ENCODE measurements at regions not wholly inside any gene's neighbourhood (a gene's known extent, or its start where the extent isn't known, plus 50 kb on each side); places are given as distances from the start of the nearest gene placed in this dataset.

DNA sequence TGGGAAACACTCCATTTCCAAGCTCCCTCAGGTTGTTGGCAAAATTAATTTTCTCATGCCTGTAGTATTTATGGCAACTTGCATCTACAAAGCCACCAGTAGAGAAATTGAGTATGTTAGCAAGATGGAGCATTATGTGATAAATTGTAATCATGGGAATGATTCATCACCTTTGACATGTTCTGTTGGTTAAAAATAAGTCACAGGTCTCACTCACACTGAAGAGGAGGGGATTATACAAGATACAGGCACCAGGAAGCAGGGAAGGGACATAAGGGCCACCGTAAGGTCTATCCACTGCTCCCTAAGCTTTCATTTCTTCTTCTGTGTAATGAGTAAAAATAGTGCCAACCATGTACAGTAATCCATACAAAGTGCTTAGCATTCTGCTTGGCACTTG is 313.0 kb downstream of the GBA3 start:
- H3K4me1 ChIP-seq (ENCODE audit: control insufficient read depth, insufficient read depth, low read length): no peaks in the 10 kb centered on the region
- H3K9ac ChIP-seq (ENCODE audit: low read length): no peak overlapping the region
- no peaks in the 10 kb centered on the region for H3K9me3 ChIP-seq (ENCODE audit: control insufficient read depth, insufficient read depth, low read depth, low read length)
- no peaks in the 10 kb centered on the region for H3K27me3 ChIP-seq (ENCODE audit: control insufficient read depth, insufficient read depth, low read length)
- H3K27ac ChIP-seq (ENCODE audit: low read depth, low read length): no peak overlapping the region
- no peak overlapping the region for H3K4me3 ChIP-seq (ENCODE audit: low read depth, low read length)
- H3K36me3 ChIP-seq (ENCODE audit: control insufficient read depth, insufficient read depth, low read length): no peaks in the 10 kb centered on the region

DNA sequence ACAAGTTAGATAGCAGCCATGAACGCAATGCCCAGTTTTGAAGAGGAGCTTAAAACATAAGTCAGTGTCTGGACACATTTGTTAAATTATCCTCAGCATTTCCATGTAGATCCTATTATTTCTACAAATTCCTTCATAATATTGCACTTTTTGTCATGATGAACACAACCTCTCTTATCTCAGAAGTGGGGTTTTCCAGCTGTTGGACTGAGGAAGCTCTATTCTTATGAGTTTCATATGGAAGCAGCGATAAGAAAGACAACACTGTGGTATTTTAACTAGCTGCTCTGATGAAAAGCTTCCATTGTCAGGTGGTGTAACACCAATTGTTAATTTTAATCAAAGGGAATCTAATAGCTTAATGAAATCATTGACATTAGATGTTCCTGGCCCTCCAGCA is 308.7 kb downstream of the GBA3 start:
- no peaks in the 10 kb centered on the region for H3K4me1 ChIP-seq (ENCODE audit: control insufficient read depth, insufficient read depth, low read length)
- no peaks in the 10 kb centered on the region for H3K36me3 ChIP-seq (ENCODE audit: control insufficient read depth, insufficient read depth, low read length)
- H3K4me3 ChIP-seq (ENCODE audit: low read depth, low read length): no peak overlapping the region
- no peak overlapping the region for H3K27ac ChIP-seq (ENCODE audit: low read depth, low read length)
- H3K27me3 ChIP-seq (ENCODE audit: control insufficient read depth, insufficient read depth, low read length): no peaks in the 10 kb centered on the region
- no peaks in the 10 kb centered on the region for H3K9me3 ChIP-seq (ENCODE audit: control insufficient read depth, insufficient read depth, low read depth, low read length)
- no peak overlapping the region for H3K9ac ChIP-seq (ENCODE audit: low read length)

DNA sequence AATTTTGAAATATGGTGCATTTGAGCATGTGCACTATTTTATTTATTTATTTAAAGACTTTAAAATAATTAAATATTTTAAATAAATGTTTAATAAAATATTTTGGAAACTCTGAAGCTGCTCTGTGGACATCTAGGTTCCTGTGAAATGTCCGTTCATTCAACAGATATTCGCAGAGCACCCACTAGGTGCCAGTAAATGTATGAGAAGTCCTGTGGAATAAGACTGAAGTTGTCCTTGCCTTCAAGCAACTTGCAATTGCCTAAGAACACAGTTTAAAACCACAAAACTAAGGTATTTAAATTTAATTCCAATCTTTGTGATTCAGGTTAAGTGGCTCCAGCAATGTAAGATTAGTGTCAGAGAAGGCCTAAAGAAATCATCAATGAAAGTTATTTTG is 306.7 kb downstream of the GBA3 start:
- H3K27me3 ChIP-seq (ENCODE audit: control insufficient read depth, insufficient read depth, low read length): no peaks in the 10 kb centered on the region

DNA sequence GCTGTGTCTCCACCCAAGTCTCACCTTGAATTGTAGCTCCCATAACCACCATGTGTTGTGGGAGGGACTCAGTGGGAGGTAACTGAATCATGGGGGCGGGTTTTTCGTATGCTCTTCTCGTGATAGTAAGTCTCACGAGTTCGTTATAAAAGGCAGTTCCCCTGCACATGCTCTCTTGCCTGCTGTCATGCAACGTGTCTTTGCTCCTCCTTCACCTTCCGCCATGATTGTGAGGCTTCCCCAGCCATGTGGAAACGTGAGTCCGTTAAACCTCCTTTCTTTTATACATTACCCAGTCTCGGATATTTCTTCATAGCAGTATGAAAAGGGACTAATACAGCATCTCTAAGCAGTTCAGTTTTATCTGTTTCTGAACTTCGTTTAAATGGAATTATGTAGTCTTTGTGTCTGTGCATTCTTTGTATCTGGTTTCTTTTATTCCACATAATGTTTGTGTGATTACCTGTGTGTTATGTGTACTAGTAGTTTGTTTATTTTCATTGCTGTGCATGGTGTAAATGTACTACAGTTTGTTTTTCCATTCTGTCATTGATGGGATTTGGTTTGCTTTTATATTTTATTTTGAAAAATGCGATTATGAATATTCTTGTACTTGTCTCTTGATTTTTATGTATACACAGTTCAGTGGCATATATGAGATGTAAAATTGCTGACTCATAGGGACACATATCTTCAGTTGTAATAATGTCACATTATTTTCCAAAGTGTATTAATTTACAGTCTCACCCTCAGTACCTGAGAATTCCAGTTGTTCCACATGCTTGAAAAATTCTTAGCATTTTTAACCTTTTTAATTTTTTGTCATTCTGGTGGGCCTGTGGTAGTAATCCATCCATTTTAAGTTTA is 304.9 kb downstream of the GBA3 start:
- H3K27ac ChIP-seq (ENCODE audit: low read depth, low read length): no peak overlapping the region
- no peak overlapping the region for H3K9ac ChIP-seq (ENCODE audit: low read length)
- H3K4me1 ChIP-seq (ENCODE audit: control insufficient read depth, insufficient read depth, low read length): no peaks in the 10 kb centered on the region

More for the DNA sequence above, 306.7 kb downstream of the GBA3 start:
- H3K4me3 ChIP-seq (ENCODE audit: low read depth, low read length): no peak overlapping the region
- H3K36me3 ChIP-seq (ENCODE audit: control insufficient read depth, insufficient read depth, low read length): no peaks in the 10 kb centered on the region
- H3K4me1 ChIP-seq (ENCODE audit: control insufficient read depth, insufficient read depth, low read length): no peaks in the 10 kb centered on the region
- no peak overlapping the region for H3K27ac ChIP-seq (ENCODE audit: low read depth, low read length)
- H3K9me3 ChIP-seq (ENCODE audit: control insufficient read depth, insufficient read depth, low read depth, low read length): no peaks in the 10 kb centered on the region
- H3K9ac ChIP-seq (ENCODE audit: low read length): no peak overlapping the region

DNA sequence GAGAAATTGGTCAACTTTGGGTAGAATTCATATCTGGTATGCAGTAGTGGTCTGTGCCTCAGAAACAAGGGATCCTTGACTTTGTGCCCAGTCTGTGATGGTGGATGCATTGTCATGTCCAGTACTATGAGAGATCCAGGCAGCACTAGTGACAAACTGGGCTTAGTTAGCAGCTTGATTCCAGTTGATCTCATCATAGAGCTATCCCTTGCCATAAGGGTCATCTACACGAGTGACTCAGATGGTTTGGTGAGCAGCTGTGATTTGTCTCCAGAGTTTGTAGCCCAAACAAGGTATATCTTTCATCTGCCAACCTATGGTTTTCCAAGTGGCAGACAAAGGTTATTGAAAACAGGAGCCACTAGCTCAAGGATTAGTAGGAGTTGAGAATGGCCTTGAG is 298.8 kb downstream of the GBA3 start:
- no peak overlapping the region for H3K9ac ChIP-seq (ENCODE audit: low read length)
- H3K4me1 ChIP-seq (ENCODE audit: control insufficient read depth, insufficient read depth, low read length): no peaks in the 10 kb centered on the region
- no peak overlapping the region for H3K4me3 ChIP-seq (ENCODE audit: low read depth, low read length)
- H3K27ac ChIP-seq (ENCODE audit: low read depth, low read length): no peak overlapping the region
- H3K9me3 ChIP-seq (ENCODE audit: control insufficient read depth, insufficient read depth, low read depth, low read length): no peaks in the 10 kb centered on the region
- no peaks in the 10 kb centered on the region for H3K36me3 ChIP-seq (ENCODE audit: control insufficient read depth, insufficient read depth, low read length)
- H3K27me3 ChIP-seq (ENCODE audit: control insufficient read depth, insufficient read depth, low read length): no peaks in the 10 kb centered on the region

More for the DNA sequence above, 304.9 kb downstream of the GBA3 start:
- H3K9me3 ChIP-seq (ENCODE audit: control insufficient read depth, insufficient read depth, low read depth, low read length): no peaks in the 10 kb centered on the region
- H3K4me3 ChIP-seq (ENCODE audit: low read depth, low read length): no peak overlapping the region
- H3K27me3 ChIP-seq (ENCODE audit: control insufficient read depth, insufficient read depth, low read length): no peaks in the 10 kb centered on the region
- no peaks in the 10 kb centered on the region for H3K36me3 ChIP-seq (ENCODE audit: control insufficient read depth, insufficient read depth, low read length)

DNA sequence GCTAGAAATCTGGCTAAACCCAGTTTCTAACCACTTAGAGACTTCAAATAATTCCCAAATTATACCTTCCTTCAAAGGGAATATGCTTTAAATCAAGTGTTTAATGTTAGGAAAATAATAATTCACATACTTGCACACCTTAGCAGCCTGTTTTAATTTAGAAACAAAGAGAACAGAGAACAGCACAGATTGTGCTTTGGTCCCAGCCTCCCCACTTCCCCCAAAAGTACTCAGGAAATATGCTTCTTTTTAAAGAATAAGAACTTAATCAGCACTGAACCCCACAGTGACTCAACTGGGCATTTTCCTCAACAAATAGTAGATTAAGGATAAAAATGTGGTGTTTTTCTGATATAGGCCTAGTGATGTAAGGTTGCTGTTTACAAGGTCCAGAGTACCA is 295.8 kb downstream of the GBA3 start:
- Histone ChIP-seq H3K9me3 (ENCODE audit: control insufficient read depth, insufficient read depth, low read depth, low read length) (peaks cover 9% of the 10 kb centered on the region), H3K27me3 (ENCODE audit: control insufficient read depth, insufficient read depth, low read length) (no peaks in the 10 kb centered on the region), H3K4me3 (ENCODE audit: low read depth, low read length) (no peak overlapping the region), H3K27ac (ENCODE audit: low read depth, low read length) (no peak overlapping the region), H3K9ac (ENCODE audit: low read length) (no peak overlapping the region), H3K36me3 (ENCODE audit: control insufficient read depth, insufficient read depth, low read length) (no peaks in the 10 kb centered on the region), H3K4me1 (ENCODE audit: control insufficient read depth, insufficient read depth, low read length) (no peaks in the 10 kb centered on the region)

DNA sequence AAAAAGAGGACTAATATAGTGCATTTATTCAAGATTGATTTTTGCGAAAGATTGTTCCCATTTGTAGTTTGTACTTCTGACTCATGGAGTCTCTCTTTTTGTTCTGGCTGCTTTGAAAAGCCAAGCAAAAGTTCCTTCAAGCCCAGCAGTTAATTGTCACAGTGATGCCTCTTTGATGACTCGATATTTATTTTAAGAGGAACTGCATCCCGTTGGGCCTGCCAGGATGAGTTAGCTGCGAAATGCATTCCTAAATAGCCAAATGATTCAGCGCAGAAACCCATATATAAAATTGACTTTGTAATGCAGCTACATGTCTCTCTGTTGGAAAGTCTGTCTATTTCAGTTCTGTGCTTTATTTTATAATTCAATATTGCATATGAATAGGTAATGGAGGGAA is 295.1 kb downstream of the GBA3 start:
- H3K27ac ChIP-seq (ENCODE audit: low read depth, low read length): no peak overlapping the region
- no peak overlapping the region for H3K4me3 ChIP-seq (ENCODE audit: low read depth, low read length)
- peaks cover 9% of the 10 kb centered on the region for H3K9me3 ChIP-seq (ENCODE audit: control insufficient read depth, insufficient read depth, low read depth, low read length)
- H3K27me3 ChIP-seq (ENCODE audit: control insufficient read depth, insufficient read depth, low read length): no peaks in the 10 kb centered on the region
- H3K9ac ChIP-seq (ENCODE audit: low read length): no peak overlapping the region
- no peaks in the 10 kb centered on the region for H3K36me3 ChIP-seq (ENCODE audit: control insufficient read depth, insufficient read depth, low read length)
- no peaks in the 10 kb centered on the region for H3K4me1 ChIP-seq (ENCODE audit: control insufficient read depth, insufficient read depth, low read length)

DNA sequence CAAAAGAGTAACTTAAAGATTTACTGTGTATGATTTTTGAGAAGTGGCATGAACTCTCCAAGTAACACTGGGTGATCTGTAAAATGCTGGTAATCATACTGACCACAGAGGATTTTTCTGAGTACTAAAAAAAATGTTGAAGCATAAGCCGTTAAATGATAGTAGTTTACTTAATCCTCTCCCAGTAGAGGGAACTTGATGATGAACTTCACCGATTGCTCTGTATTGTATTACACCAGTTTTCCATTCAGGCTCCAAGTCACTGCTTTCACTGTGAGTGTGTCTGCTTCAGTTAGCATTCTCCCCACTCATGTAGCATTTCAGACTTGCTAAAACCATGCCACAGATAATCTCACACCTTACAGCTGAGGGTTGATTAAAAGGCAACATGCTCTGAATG is 294.1 kb downstream of the GBA3 start:
- Histone ChIP-seq H3K4me3 (ENCODE audit: low read depth, low read length) (no peak overlapping the region), H3K9me3 (ENCODE audit: control insufficient read depth, insufficient read depth, low read depth, low read length) (peaks cover 9% of the 10 kb centered on the region), H3K27me3 (ENCODE audit: control insufficient read depth, insufficient read depth, low read length) (no peaks in the 10 kb centered on the region), H3K27ac (ENCODE audit: low read depth, low read length) (no peak overlapping the region), H3K4me1 (ENCODE audit: control insufficient read depth, insufficient read depth, low read length) (no peaks in the 10 kb centered on the region), H3K9ac (ENCODE audit: low read length) (no peak overlapping the region), H3K36me3 (ENCODE audit: control insufficient read depth, insufficient read depth, low read length) (no peaks in the 10 kb centered on the region)

DNA sequence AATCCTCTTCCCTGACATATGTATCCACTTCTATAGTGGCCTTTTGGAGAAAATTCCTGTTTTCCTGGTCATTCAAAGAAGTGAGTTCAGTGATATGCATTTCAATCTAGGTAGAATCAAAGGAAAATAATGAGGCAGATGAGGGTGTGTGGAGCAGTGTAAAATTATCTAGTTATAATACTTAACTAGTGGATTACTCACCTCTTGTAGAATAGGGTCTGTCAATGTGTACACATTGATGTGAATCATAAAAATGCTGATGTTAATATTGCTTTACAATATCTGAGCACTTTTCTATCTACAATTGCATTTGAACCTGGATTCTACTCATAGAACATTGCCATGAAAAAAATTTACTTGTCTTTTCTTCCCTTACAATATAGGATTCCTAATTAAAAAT is 293.5 kb downstream of the GBA3 start:
- Histone ChIP-seq H3K27me3 (ENCODE audit: control insufficient read depth, insufficient read depth, low read length) (no peaks in the 10 kb centered on the region), H3K9me3 (ENCODE audit: control insufficient read depth, insufficient read depth, low read depth, low read length) (peaks cover 9% of the 10 kb centered on the region), H3K27ac (ENCODE audit: low read depth, low read length) (no peak overlapping the region)

DNA sequence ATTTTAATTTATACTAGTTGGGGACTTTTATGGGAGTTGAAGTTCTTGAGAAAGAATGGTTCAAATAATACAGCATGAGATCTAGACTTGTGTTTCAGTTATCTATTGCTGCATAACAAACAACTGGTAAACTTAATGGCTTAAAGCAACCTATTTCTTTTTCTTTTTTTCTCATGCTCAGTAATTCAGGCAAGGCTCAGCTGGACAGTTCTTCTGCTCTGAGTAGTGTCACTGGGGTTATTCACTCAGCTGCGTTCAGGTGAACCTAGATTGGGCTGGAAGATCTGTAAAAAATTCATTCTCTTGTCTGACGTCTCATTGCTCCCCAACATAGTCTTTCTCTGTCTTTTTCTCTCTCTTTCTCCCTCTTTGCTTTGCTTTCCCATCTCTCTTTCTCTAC is 291.7 kb downstream of the GBA3 start:
- H3K27ac ChIP-seq (ENCODE audit: low read depth, low read length): no peak overlapping the region
- no peak overlapping the region for H3K4me3 ChIP-seq (ENCODE audit: low read depth, low read length)
- no peak overlapping the region for H3K9ac ChIP-seq (ENCODE audit: low read length)
- H3K4me1 ChIP-seq (ENCODE audit: control insufficient read depth, insufficient read depth, low read length): no peaks in the 10 kb centered on the region
- no peaks in the 10 kb centered on the region for H3K27me3 ChIP-seq (ENCODE audit: control insufficient read depth, insufficient read depth, low read length)
- no peaks in the 10 kb centered on the region for H3K36me3 ChIP-seq (ENCODE audit: control insufficient read depth, insufficient read depth, low read length)
- peaks cover 9% of the 10 kb centered on the region for H3K9me3 ChIP-seq (ENCODE audit: control insufficient read depth, insufficient read depth, low read depth, low read length)

More for the DNA sequence above, 293.5 kb downstream of the GBA3 start:
- no peaks in the 10 kb centered on the region for H3K4me1 ChIP-seq (ENCODE audit: control insufficient read depth, insufficient read depth, low read length)
- H3K4me3 ChIP-seq (ENCODE audit: low read depth, low read length): no peak overlapping the region
- H3K9ac ChIP-seq (ENCODE audit: low read length): no peak overlapping the region
- no peaks in the 10 kb centered on the region for H3K36me3 ChIP-seq (ENCODE audit: control insufficient read depth, insufficient read depth, low read length)

DNA sequence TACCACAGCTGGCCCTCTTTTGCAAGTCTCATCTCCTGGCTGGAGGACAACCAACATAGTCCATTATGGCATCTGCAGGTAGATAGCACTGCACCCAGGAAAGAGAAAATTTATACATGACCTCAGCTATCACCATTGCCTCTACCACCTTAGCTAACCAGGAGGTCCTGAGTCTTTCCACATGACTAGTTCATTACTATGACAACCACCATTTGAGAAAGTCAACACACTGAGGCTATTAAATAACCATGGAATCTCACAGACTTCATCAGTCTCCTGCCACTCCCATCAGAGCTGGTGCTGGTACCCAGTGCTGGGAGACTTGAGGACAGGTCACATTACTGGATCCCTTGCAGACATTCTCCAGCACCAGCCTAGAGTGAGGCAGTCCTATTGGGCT is 285.9 kb downstream of the GBA3 start:
- Histone ChIP-seq H3K36me3 (ENCODE audit: control insufficient read depth, insufficient read depth, low read length) (no peaks in the 10 kb centered on the region), H3K9ac (ENCODE audit: low read length) (no peak overlapping the region), H3K4me3 (ENCODE audit: low read depth, low read length) (no peak overlapping the region), H3K4me1 (ENCODE audit: control insufficient read depth, insufficient read depth, low read length) (no peaks in the 10 kb centered on the region), H3K9me3 (ENCODE audit: control insufficient read depth, insufficient read depth, low read depth, low read length) (no peaks in the 10 kb centered on the region; the same call in 1 of the 2 replicates), H3K27me3 (ENCODE audit: control insufficient read depth, insufficient read depth, low read length) (no peaks in the 10 kb centered on the region), H3K27ac (ENCODE audit: low read depth, low read length) (no peak overlapping the region)
